WTC11 (cell line): ENCODE measurements at regions not wholly inside any gene's neighbourhood (a gene's known extent, or its start where the extent isn't known, plus 50 kb on each side); places are given as distances from the start of the nearest gene placed in this dataset.

Source experiments
- ATAC-seq: fragments of 200-7000 bp; cut with Tn5 transposase; 2 replicates; pipeline ENCODE4 v1.10.0; 2021; ENCODE audit warnings: mild to moderate bottlenecking, moderate library complexity
- CTCF ChIA-PET: fragments of 300-600 bp; sonication (Branson Sonifier 250); formaldehyde crosslinking; loops from one replicate; lab custom pipeline; 2021; ENCODE audit warnings: antibody characterized with exemption; lab: Charles Lee
- POLR2A ChIA-PET: fragments of 350-600 bp; sonication (Branson Sonifier 250); formaldehyde crosslinking; loops from one replicate; lab custom pipeline; 2021; ENCODE audit warnings: antibody characterized with exemption; lab: Charles Lee
- DNase-seq: peaks from one replicate; pipeline ENCODE4 v3.0.0; 2021; ENCODE audit warnings: low spot score
- H3K27ac Mint-ChIP-seq: 2 replicates; pipeline ENCODE4 v1.8.0; 2021; ENCODE audit warnings: mixed read lengths
- H3K27me3 Mint-ChIP-seq: 2 replicates; pipeline ENCODE4 v1.8.0; 2021; ENCODE audit warnings: low read depth, mild to moderate bottlenecking, moderate library complexity, mixed read lengths
- H3K36me3 Mint-ChIP-seq: 2 replicates; pipeline ENCODE4 v1.8.0; 2021; ENCODE audit warnings: mixed read lengths
- H3K4me1 Mint-ChIP-seq: 2 replicates; pipeline ENCODE4 v1.8.0; 2022; ENCODE audit warnings: mixed read lengths
- H3K4me3 Mint-ChIP-seq: 2 replicates; pipeline ENCODE4 v1.8.0; 2021; ENCODE audit warnings: mild to moderate bottlenecking, moderate library complexity, mixed read lengths
- H3K9me3 Mint-ChIP-seq: 2 replicates; pipeline ENCODE4 v1.8.0; 2021; ENCODE audit warnings: mixed read lengths
- ARID4B ChIP-seq: sonication (generic); formaldehyde crosslinking; IDR thresholded peaks from 2 replicates; pipeline ENCODE4 v1.8.0; 2023; ENCODE audit warnings: missing genetic modification reagents, mild to moderate bottlenecking, borderline replicate concordance
- E2F4 ChIP-seq: sonication (generic); formaldehyde crosslinking; IDR thresholded peaks from 2 replicates; pipeline ENCODE4 v1.8.1; 2022; ENCODE audit warnings: low read depth, mild to moderate bottlenecking, moderate library complexity, missing genetic modification reagents, borderline replicate concordance
- GABPB1 ChIP-seq: sonication (generic); formaldehyde crosslinking; IDR thresholded peaks from 2 replicates; pipeline ENCODE4 v1.8.1; 2023; ENCODE audit warnings: mild to moderate bottlenecking, missing genetic modification reagents
- GTF2I ChIP-seq: fragments of 250-450 bp; sonication (Bioruptor Pico); conservative IDR thresholded peaks from 2 replicates; pipeline ENCODE4 v1.4.0; 2021; ENCODE audit warnings: mild to moderate bottlenecking
- JAZF1 ChIP-seq: fragments of 250-450 bp; sonication (Bioruptor Pico); IDR thresholded peaks from 2 replicates; pipeline ENCODE4 v1.9.0; 2021; ENCODE audit warnings: moderate library complexity, mild to moderate bottlenecking, inconsistent platforms
- KAT7 ChIP-seq: sonication (generic); formaldehyde crosslinking; IDR thresholded peaks from 2 replicates; pipeline ENCODE4 v1.8.1; 2023; ENCODE audit warnings: missing genetic modification reagents, mild to moderate bottlenecking, borderline replicate concordance
- MXD4 ChIP-seq: fragments of 250-450 bp; sonication (Bioruptor Pico); IDR thresholded peaks from 2 replicates; pipeline ENCODE4 v1.8.0; 2021; ENCODE audit warnings: mild to moderate bottlenecking, moderate library complexity, borderline replicate concordance
- NFE2L1 ChIP-seq: sonication (generic); formaldehyde crosslinking; IDR thresholded peaks from 2 replicates; pipeline ENCODE4 v1.8.1; 2023; ENCODE audit warnings: missing genetic modification reagents
- OVOL2 ChIP-seq: fragments of 250-450 bp; sonication (Bioruptor Pico); IDR thresholded peaks from 2 replicates; pipeline ENCODE4 v1.9.0; 2021; ENCODE audit warnings: mild to moderate bottlenecking, borderline replicate concordance
- TEAD1 ChIP-seq: sonication (generic); formaldehyde crosslinking; IDR thresholded peaks from 2 replicates; pipeline ENCODE4 v1.8.0; 2022; ENCODE audit warnings: mild to moderate bottlenecking, missing genetic modification reagents
- ZMAT4 ChIP-seq: fragments of 250-450 bp; sonication (Bioruptor Pico); IDR thresholded peaks from 2 replicates; pipeline ENCODE4 v1.9.0; 2021; ENCODE audit warnings: mild to moderate bottlenecking
- ZNF138 ChIP-seq: sonication (generic); formaldehyde crosslinking; conservative IDR thresholded peaks from 2 replicates; pipeline ENCODE4 v1.8.1; 2022; ENCODE audit warnings: mild to moderate bottlenecking, moderate library complexity, missing genetic modification reagents
- ZNF219 ChIP-seq: sonication (generic); formaldehyde crosslinking; IDR thresholded peaks from 2 replicates; pipeline ENCODE4 v1.8.0; 2023; ENCODE audit warnings: missing genetic modification reagents, mild to moderate bottlenecking, borderline replicate concordance
- TF ChIP-seq, protein P1 (sequence below): sonication (generic); formaldehyde crosslinking; IDR thresholded peaks from 2 replicates; pipeline ENCODE4 v1.8.1; 2023; ENCODE audit warnings: mild to moderate bottlenecking, missing genetic modification reagents
- TF ChIP-seq, protein P2 (sequence below): sonication (generic); formaldehyde crosslinking; IDR thresholded peaks from 2 replicates; pipeline ENCODE4 v1.8.1; 2022; ENCODE audit warnings: mild to moderate bottlenecking, missing genetic modification reagents, moderate library complexity, borderline replicate concordance
- TF ChIP-seq, protein P3 (sequence below): sonication (generic); formaldehyde crosslinking; IDR thresholded peaks from 2 replicates; pipeline ENCODE4 v1.8.1; 2023; ENCODE audit warnings: mild to moderate bottlenecking, missing genetic modification reagents, borderline replicate concordance
- TF ChIP-seq, protein P4 (sequence below): sonication (generic); formaldehyde crosslinking; IDR thresholded peaks from 2 replicates; pipeline ENCODE4 v1.8.1; 2023; ENCODE audit warnings: mild to moderate bottlenecking, missing genetic modification reagents, moderate library complexity

DNA sequence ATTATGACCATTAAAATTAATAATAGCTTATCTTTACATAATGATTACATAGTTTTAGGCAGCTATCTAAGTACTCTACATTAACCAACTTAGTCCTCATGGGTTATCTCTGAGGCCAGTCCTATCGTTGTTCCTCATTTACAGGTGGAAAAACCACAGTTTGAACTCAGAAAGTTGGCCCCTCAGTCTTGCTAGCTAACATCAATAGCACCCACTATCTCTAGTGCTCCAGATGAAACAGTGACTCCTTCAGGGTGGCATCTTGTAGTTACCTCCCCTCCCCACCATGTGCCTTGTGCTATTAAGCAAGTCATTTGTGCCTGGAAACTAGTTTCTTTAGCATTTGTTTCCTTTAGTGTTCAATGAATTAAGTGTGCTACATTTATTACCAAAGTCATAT is 1086.7 kb downstream of the EFNB2 start:
- ATAC-seq (no peak), DNase-seq (no peak)
- no peak overlapping the region for H3K27ac Mint-ChIP-seq
- ChIA-PET POLR2A (no interaction called here), CTCF (no interaction called here)
- H3K4me1 Mint-ChIP-seq, result no peaks in the 10 kb centered on the region
- H3K9me3 Mint-ChIP-seq, result no peaks in the 10 kb centered on the region
- no peaks in the 10 kb centered on the region for H3K36me3 Mint-ChIP-seq
- TF ChIP-seq TEAD1 (no peak), OVOL2 (no peak), ZNF219 (CRISPR knock-in tag) (no peak), ZNF138 (CRISPR knock-in tag) (no peak), GABPB1 (no peak), JAZF1 (CRISPR knock-in tag) (no peak), ARID4B (no peak), E2F4 (CRISPR knock-in tag) (no peak), KAT7 (CRISPR knock-in tag) (no peak), GTF2I (CRISPR knock-in tag) (no peak), NFE2L1 (no peak), ZMAT4 (CRISPR knock-in tag) (no peak), MXD4 (CRISPR knock-in tag) (no peak)
- TF ChIP-seq, protein P1, sequence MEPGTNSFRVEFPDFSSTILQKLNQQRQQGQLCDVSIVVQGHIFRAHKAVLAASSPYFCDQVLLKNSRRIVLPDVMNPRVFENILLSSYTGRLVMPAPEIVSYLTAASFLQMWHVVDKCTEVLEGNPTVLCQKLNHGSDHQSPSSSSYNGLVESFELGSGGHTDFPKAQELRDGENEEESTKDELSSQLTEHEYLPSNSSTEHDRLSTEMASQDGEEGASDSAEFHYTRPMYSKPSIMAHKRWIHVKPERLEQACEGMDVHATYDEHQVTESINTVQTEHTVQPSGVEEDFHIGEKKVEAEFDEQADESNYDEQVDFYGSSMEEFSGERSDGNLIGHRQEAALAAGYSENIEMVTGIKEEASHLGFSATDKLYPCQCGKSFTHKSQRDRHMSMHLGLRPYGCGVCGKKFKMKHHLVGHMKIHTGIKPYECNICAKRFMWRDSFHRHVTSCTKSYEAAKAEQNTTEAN (CRISPR knock-in tag), result no peak
- TF ChIP-seq, protein P2, sequence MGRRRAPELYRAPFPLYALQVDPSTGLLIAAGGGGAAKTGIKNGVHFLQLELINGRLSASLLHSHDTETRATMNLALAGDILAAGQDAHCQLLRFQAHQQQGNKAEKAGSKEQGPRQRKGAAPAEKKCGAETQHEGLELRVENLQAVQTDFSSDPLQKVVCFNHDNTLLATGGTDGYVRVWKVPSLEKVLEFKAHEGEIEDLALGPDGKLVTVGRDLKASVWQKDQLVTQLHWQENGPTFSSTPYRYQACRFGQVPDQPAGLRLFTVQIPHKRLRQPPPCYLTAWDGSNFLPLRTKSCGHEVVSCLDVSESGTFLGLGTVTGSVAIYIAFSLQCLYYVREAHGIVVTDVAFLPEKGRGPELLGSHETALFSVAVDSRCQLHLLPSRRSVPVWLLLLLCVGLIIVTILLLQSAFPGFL (CRISPR knock-in tag), result no peak
- TF ChIP-seq, protein P3, sequence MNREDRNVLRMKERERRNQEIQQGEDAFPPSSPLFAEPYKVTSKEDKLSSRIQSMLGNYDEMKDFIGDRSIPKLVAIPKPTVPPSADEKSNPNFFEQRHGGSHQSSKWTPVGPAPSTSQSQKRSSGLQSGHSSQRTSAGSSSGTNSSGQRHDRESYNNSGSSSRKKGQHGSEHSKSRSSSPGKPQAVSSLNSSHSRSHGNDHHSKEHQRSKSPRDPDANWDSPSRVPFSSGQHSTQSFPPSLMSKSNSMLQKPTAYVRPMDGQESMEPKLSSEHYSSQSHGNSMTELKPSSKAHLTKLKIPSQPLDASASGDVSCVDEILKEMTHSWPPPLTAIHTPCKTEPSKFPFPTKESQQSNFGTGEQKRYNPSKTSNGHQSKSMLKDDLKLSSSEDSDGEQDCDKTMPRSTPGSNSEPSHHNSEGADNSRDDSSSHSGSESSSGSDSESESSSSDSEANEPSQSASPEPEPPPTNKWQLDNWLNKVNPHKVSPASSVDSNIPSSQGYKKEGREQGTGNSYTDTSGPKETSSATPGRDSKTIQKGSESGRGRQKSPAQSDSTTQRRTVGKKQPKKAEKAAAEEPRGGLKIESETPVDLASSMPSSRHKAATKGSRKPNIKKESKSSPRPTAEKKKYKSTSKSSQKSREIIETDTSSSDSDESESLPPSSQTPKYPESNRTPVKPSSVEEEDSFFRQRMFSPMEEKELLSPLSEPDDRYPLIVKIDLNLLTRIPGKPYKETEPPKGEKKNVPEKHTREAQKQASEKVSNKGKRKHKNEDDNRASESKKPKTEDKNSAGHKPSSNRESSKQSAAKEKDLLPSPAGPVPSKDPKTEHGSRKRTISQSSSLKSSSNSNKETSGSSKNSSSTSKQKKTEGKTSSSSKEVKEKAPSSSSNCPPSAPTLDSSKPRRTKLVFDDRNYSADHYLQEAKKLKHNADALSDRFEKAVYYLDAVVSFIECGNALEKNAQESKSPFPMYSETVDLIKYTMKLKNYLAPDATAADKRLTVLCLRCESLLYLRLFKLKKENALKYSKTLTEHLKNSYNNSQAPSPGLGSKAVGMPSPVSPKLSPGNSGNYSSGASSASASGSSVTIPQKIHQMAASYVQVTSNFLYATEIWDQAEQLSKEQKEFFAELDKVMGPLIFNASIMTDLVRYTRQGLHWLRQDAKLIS, result no peak
- TF ChIP-seq, protein P4, sequence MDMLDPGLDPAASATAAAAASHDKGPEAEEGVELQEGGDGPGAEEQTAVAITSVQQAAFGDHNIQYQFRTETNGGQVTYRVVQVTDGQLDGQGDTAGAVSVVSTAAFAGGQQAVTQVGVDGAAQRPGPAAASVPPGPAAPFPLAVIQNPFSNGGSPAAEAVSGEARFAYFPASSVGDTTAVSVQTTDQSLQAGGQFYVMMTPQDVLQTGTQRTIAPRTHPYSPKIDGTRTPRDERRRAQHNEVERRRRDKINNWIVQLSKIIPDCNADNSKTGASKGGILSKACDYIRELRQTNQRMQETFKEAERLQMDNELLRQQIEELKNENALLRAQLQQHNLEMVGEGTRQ (CRISPR knock-in tag), result no peak
- no peaks in the 10 kb centered on the region for H3K27me3 Mint-ChIP-seq
- H3K4me3 Mint-ChIP-seq, result no peak overlapping the region
